NCI-H526 treated with DMSO at 0.1 percent for 48 hours (cell line): ENCODE measurements at regions not wholly inside any gene's neighbourhood (a gene's known extent, or its start where the extent isn't known, plus 50 kb on each side); places are given as distances from the start of the nearest gene placed in this dataset.
"Not testable (repeated sequence)": the region's sequence is repeated elsewhere in the genome, so short reads cannot be mapped to it uniquely, and the experiment has no call there.

Experiments used
- DNase-seq: peaks from one replicate; lab custom pipeline; 2025; lab: John Stamatoyannopoulos, UW

GRCh38 chr12:70008944-70009343 lies 183.9 kb downstream of the MYRFL start:
- no peak for DNase-seq

- DNase-seq, result no peak
Observed at GRCh38 chr12:70011353-70011752, 186.3 kb downstream of the MYRFL start.

DNA sequence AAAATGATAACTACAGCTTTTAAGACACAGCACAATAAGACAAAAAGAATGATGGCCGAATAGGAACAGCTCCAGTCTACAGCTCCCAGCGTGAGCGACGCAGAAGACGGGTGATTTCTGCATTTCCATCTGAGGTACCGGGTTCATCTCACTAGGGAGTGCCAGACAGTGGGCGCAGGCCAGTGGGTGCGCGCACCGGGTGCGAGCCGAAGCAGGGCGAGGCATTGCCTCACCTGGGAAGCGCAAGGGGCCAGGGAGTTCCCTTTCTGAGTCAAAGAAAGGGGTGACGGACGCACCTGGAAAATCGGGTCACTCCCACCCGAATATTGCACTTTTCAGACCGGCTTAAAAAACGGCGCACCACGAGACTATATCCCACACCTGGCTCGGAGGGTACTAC lies 188.0 kb downstream of the MYRFL start:
- DNase-seq, result not testable (repeated sequence)

DNA sequence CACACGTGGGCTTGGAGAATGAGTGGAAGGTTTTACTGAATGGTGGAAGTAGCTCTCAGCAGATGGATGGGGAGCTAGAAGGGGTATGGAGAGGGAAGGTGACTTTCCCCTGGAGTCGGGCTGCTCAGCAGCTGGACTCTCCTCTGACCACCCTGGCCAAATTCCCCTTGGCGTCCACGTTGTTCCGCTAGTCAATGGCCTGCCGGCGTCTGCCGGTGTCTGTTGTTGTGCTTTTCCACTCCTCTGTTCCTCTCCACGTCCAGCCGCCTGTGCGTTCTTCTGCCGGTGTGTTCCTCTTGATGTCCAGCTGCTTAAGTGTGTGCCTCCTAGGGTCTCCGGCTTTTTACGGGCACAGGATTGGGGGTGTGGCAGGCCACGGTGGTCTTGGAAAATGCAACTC lies 203.5 kb downstream of the MYRFL start:
- DNase-seq, result no peak

DNA sequence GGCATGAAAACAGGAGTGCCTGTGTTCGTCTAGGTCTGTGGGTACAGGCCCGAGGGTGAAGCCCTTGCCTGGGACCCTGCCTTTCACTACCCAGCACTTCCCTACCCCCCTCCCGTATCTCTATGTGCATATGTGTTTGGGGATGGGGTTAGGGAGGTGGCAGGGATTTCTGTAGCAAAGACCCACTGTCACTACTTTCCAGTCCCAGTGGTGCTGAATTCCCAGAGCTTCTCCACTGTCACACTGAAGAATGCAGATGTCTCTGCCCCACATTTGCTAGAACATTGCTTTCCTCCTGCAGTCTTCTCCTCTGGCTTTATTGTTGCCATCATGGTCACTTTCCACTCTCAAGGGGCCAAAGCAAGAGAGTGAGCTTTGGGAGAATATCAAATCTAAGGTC lies 203.9 kb downstream of the MYRFL start:
- no peak for DNase-seq

DNA sequence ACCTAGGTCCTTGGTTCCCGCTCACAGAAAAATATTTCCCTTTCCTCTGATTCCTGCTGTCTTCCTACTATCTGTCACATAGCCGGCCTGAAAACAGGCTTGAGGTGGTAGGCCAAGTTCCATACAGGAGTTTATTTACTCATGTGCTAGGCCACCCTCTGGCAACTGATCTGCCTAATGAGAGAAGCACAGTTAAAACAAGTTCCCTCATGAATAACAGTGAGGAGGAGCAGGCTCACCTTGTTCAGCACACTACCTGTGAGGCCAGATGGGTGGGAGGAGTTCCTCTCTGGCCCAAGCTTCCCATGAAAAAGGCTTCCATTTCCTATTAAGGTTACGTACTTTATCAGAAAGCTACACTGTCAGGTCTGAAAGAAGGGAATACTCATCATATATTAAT lies 206.0 kb downstream of the MYRFL start:
- DNase-seq, result peak; percentile 44

DNA sequence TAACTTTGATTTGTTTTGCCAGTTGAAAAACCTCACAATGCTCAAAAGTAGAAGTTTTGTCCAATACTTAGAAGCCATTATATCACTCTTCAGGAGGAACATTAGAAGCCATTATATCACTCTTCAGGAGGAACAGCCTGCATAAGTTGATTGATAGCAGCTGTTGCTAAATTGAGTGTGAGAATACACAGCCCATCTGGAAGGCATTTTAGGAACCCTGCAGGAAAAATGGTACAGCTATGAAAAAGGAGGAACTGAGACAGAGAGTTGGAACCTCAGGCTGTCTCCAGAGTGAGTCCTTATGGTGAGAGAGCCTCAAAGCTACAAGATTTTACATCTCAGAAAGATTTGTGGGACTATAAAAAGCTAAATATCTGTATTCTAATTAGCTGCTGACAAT lies 207.0 kb downstream of the MYRFL start:
- DNase-seq, result no peak

- DNase-seq, result no peak
Observed at GRCh38 chr12:70033310-70033709, 208.3 kb downstream of the MYRFL start.

DNA sequence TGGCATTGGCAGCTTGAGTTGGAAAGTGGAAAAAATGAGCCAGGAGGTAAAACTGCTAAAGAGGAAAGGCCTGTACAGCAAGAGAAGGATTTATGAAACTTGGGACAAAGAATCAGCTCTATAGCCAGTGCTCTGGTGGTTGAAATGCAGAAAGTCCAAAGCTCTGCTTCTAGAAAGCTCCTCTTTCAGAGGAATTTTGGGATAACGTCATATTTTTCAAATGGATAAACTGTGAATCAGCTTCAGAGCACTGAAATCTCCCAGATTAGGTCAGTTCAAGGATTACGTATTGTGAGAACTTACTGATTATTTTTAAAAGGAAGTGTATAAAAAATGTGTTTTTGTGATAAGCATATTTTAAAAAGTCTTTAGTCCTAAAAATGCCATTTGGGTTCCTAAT lies 203.1 kb upstream of the CNOT2 start:
- DNase-seq, result no peak

- DNase-seq, result peak; percentile 73
Observed at GRCh38 chr12:70042675-70043074, 200.6 kb upstream of the CNOT2 start.

GRCh38 chr12:70043490-70044138 lies 199.6 kb upstream of the CNOT2 start:
- DNase-seq, result no peak

DNA sequence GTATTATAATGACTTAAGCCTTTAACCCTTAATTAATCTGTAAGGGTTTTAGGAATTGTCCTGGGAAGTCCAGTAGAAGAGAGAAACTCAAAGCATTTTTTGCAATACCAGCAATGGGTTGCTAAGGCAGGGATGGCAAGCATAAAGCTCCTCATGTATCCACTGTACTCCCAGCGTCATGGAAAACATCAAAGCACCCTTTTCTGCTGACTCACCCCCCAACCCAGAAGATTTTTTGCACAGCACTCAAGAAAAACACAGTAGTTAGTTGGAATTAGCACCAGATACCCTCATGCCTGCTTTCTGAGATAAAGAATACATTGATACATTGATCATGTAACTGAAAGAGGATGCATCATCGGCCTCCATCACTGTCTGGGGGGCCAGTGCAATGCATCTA lies 199.1 kb upstream of the CNOT2 start:
- no peak for DNase-seq

DNA sequence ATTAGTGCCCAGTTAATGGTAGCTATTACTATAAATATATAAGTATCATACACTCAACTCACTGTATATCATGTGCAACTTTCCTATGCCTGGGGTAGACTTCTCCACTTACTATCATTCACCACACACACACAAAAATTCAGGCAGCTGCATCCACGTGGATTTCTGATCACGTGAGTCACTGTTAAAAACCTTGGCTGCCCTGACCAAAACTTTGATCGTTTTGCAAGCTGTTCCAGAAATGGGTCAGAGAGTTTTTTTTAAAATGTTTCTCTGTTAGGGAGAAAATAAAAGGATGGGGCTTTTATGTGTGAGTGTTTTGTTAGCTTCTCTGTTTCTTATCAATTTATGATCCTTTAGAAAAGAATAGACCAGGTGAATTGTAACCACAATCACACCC lies 198.2 kb upstream of the CNOT2 start:
- no peak for DNase-seq

- DNase-seq, result no peak
Observed at GRCh38 chr12:70045514-70045913, 197.7 kb upstream of the CNOT2 start.

GRCh38 chr12:70048521-70049250 lies 194.5 kb upstream of the CNOT2 start:
- DNase-seq, result no peak

- DNase-seq, result no peak
Observed at GRCh38 chr12:70049596-70050360, 193.5 kb upstream of the CNOT2 start.

DNA sequence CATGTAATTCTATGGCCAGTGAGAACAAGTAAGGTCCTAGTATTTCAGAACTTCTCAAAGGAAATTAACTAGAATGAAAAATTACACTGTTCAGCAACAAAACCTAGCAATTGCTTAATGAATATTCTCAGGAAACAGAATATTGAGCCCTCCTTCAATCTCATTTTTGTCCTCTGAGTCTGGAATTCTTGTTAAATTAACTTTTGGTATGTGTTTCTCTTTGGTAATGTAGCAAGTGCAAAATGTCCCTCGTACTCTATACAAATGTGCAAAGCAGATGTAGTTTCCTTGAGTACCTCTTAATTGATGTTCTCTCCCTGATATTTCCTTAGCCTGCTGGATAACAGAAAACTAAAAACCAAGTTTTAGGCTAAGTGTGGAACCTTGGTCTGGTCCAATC lies 190.8 kb upstream of the CNOT2 start:
- DNase-seq, result no peak

- no peak for DNase-seq
Observed at GRCh38 chr12:70052931-70053497, 190.2 kb upstream of the CNOT2 start.

DNA sequence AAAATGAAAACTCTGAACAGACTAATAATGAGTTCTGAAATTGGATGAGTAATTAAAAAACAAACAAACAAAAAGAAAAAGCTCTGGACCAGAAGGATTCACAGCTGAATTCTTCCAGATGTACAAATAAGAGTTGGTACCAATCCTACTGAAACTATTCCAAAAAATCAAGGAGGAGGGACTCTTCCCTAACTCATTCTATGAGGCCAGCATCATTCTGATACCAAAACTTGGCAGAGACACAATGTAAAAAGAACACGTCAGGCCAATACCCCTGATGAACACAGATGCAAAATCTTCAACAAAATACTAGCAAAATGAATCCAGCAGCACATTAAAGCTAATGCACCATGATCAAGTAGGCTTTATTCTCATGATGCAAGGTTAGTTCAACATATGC lies 183.9 kb upstream of the CNOT2 start:
- no peak for DNase-seq

- no peak for DNase-seq
Observed at GRCh38 chr12:70060634-70061033, 182.6 kb upstream of the CNOT2 start.

DNA sequence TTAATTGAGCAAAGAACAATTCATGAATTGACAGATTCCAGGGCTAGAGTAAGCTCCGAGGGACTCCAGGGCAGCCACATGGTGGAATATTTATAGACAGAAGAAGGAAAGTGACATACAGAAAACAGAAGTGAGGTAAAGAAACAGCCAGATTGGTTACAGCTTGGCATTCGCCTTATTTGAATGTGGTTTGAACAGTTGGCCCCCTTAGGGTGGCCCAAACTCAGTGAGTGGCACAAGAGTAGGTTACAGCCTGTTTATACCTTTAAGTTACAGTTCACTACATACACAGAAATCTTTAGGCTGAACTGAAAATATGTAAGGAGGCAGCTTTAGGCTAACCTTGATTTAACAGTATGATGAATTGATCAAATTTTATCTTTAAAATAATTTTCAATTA lies 174.5 kb upstream of the CNOT2 start:
- no peak for DNase-seq

DNA sequence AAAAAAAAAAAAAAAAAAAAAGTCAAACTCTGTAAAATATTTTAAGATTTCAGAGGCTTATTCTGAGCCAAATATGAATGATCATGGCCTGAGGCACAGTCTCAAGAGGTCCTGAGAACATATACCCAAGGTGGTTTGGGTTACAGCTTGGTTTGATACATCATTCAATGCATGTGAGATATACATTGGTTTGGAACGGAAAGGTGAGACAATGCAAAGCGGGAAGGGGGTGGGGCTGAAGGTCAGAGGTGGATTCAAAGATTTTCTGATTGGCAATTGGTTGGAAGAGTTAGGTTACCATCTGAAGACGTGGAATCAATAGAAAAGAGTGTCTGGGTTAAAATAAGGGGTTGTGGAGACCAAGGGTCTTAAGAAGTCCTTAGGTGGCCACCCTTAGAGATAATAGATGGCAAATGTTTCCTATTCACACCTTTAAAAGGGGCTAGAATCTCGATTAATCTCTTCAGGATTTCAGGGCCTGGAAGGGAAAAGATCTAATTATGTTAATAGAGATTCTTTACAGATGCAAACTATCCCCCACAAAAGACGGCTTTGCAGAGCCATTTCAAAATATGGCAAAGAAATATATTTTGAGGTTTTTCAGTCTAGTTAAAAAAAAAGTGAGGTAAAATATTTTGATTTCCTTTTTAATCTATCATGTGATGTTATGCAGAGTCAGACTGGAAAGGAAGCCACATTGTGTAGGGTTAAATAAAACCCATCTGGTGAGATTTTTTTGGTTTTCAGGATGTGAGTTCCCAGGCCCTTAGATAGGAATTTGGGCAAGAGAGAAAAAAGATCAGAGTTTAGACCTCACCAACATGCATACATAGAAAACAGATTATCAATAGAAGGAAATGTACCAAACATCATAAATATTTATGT lies 173.8 kb upstream of the CNOT2 start:
- DNase-seq, result no peak
